HG03558 (cell line): ENCODE measurements at regions not wholly inside any gene's neighbourhood (a gene's known extent, or its start where the extent isn't known, plus 50 kb on each side); places are given as distances from the start of the nearest gene placed in this dataset.

Experiments used
- ATAC-seq: cut with Tn5 transposase; IDR thresholded peaks from one replicate; pipeline ENCODE4 v1.9.1; 2021; ENCODE audit warnings: moderate number of reproducible peaks; ENCODE audit not compliant: unreplicated experiment; ENCODE audit errors: extremely low read depth

- ATAC-seq = no peak
Observed at GRCh38 chr9:95634536-95634935, 117.8 kb upstream of the PTCH1 start.

GRCh38 chr9:95634114-95634513 lies 117.3 kb upstream of the PTCH1 start:
- ATAC-seq = no peak

- ATAC-seq = no peak
Observed at GRCh38 chr9:95629585-95629984, 112.8 kb upstream of the PTCH1 start.

- ATAC-seq = no peak
Observed at GRCh38 chr9:95627802-95628201, 111.0 kb upstream of the PTCH1 start.

GRCh38 chr9:95626885-95627558 lies 110.3 kb upstream of the PTCH1 start:
- ATAC-seq = no peak

- ATAC-seq = no peak
Observed at GRCh38 chr9:95626341-95626740, 109.6 kb upstream of the PTCH1 start.

- no peak for ATAC-seq
Observed at GRCh38 chr9:95623640-95624039, 106.9 kb upstream of the PTCH1 start.

- no peak for ATAC-seq
Observed at GRCh38 chr9:95620722-95621121, 104.0 kb upstream of the PTCH1 start.

GRCh38 chr9:95620314-95620713 lies 103.5 kb upstream of the PTCH1 start:
- ATAC-seq = no peak

GRCh38 chr9:95615246-95615645 lies 98.5 kb upstream of the PTCH1 start:
- ATAC-seq = no peak

GRCh38 chr9:95613670-95614069 lies 96.9 kb upstream of the PTCH1 start:
- ATAC-seq = no peak

GRCh38 chr9:95611354-95611753 lies 94.6 kb upstream of the PTCH1 start:
- no peak for ATAC-seq

- no peak for ATAC-seq
Observed at GRCh38 chr9:95610006-95610785, 93.4 kb upstream of the PTCH1 start.

GRCh38 chr9:95609426-95609825 lies 92.7 kb upstream of the PTCH1 start:
- ATAC-seq = no peak

- no peak for ATAC-seq
Observed at GRCh38 chr9:95608341-95608740, 91.6 kb upstream of the PTCH1 start.

- no peak for ATAC-seq
Observed at GRCh38 chr9:95607507-95607906, 90.7 kb upstream of the PTCH1 start.

- no peak for ATAC-seq
Observed at GRCh38 chr9:95606489-95607350, 89.9 kb upstream of the PTCH1 start.

GRCh38 chr9:95605816-95606488 lies 89.2 kb upstream of the PTCH1 start:
- no peak for ATAC-seq

GRCh38 chr9:95605101-95605500 lies 88.3 kb upstream of the PTCH1 start:
- ATAC-seq = no peak

GRCh38 chr9:95598236-95598635 lies 81.5 kb upstream of the PTCH1 start:
- no peak for ATAC-seq
